ENCODE measurements at regions not wholly inside any gene's neighbourhood (a gene's known extent, or its start where the extent isn't known, plus 50 kb on each side); places are given as distances from the start of the nearest gene placed in this dataset.

DNA sequence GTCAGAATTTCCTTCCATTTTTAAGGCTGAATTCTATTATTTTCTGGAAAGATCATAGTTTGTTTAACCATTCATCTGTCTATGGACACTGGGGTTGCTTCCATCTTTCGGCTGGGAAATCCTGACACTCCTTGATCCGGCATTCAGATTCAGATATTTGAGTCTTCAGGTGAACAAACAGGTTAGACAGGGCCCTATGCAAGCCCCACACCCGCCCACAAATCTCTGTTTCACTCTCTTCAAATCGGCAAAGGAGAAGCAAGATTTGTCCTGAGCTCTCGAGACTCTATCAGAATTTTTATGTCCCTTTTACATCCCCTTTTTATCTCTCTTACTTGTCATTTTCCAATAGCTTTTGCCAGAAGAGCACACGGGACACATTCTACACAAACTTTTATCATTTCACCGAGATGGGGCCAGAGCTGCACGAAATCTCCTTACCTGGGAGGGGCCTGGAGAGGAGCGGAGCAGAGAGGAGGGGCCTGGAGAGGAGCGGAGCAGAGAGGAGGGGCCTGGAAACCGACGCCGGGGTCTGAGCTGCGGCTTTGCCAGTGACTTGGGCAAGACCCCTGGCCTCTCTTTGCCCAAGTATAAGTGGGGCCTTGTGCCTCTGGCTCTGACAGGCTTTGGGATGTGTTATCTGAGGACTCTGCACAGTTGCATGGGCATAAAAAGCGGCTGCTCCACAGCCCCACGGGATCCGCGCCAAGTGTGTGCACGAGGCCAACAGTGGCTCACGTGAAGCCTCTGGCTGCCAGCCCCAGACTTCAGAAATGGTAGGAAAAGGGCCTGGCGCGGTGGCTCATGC, 54.3 kb upstream of the RBFOX3 start:
- H3K36me3 ChIP-seq (replicated peaks in 1 of 2; ENCODE audit: control insufficient read depth in 1 of 2, insufficient read depth in 2 of 2, low read length in 2 of 2), result no peaks in the 10 kb centered on the region
- in situ Hi-C loops (cut with HindIII; ENCODE audit: extremely low pct_ligation_motif_present, low pct_unique_long_range_greater_than_20kb), result no loop called here
- H3K79me2 ChIP-seq (ENCODE audit: insufficient read depth, low read length), result no peaks in the 10 kb centered on the region
- no peaks in the 10 kb centered on the region for H3K9me3 ChIP-seq (ENCODE audit: low read length)
- no peak overlapping the region for H2AFZ ChIP-seq (ENCODE audit: low read length)
- peaks cover 6 to 56% of the 10 kb centered on the region in 2 experiments; a peak in 3 of 5 replicates for H3K27me3 ChIP-seq (ENCODE audit: control insufficient read depth in 1 of 2, insufficient read depth in 2 of 2, low read length in 2 of 2)
- WGBS (ENCODE audit: low lambda C conversion rate), result 17% methylated on average over 16 of the region's 22 CpGs
- no peaks in the 10 kb centered on the region for H3K4me1 ChIP-seq (ENCODE audit: insufficient read depth, low read length)
- H3K9ac ChIP-seq (ENCODE audit: insufficient read depth, low read depth, low read length), result no peak overlapping the region
- no peak for DNase-seq (ENCODE audit: low spot score)
- BruUV-seq (replicated peaks), result no TSS peak
- intact Hi-C loops (cut with micrococcal nuclease; ENCODE audit: unreplicated experiment), result no loop called here
- CTCF ChIA-PET (ENCODE audit: low intra/inter-chr PET ratio, low total read pairs), result no interaction called here
- FAIRE-seq, result no peak
- H4K20me1 ChIP-seq (ENCODE audit: insufficient read depth, low read length), result no peaks in the 10 kb centered on the region
- ATAC-seq, result no peak
- POLR2A ChIA-PET, result no interaction called here
- no peak overlapping the region for H3K27ac ChIP-seq (ENCODE audit: extremely low read length, insufficient read depth, low read length)
- H3K4me2 ChIP-seq (ENCODE audit: low read depth, low read length), result no peak overlapping the region
- H3K4me3 ChIP-seq (replicated peaks in 1 of 3; ENCODE audit: insufficient read depth in 1 of 3, low read depth in 2 of 3, low read length in 3 of 3), result no peak overlapping the region
- no peak for TF ChIP-seq HNRNPUL1 (IDR thresholded peaks at IDR 0.05; ENCODE audit: low read depth, low read length)
- no peak for TF ChIP-seq ZNF614 (CRISPR knock-in tag; IDR thresholded peaks at IDR 0.05; ENCODE audit: borderline replicate concordance)
- TF ChIP-seq, protein P1, sequence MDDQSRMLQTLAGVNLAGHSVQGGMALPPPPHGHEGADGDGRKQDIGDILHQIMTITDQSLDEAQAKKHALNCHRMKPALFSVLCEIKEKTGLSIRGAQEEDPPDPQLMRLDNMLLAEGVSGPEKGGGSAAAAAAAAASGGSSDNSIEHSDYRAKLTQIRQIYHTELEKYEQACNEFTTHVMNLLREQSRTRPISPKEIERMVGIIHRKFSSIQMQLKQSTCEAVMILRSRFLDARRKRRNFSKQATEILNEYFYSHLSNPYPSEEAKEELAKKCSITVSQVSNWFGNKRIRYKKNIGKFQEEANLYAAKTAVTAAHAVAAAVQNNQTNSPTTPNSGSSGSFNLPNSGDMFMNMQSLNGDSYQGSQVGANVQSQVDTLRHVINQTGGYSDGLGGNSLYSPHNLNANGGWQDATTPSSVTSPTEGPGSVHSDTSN (CRISPR knock-in tag; IDR thresholded peaks at IDR 0.05; ENCODE audit: borderline replicate concordance), result no peak
- TF ChIP-seq BRD4 (CRISPR knock-in tag; IDR thresholded peaks at IDR 0.05), result no peak
- TF ChIP-seq, protein P2, sequence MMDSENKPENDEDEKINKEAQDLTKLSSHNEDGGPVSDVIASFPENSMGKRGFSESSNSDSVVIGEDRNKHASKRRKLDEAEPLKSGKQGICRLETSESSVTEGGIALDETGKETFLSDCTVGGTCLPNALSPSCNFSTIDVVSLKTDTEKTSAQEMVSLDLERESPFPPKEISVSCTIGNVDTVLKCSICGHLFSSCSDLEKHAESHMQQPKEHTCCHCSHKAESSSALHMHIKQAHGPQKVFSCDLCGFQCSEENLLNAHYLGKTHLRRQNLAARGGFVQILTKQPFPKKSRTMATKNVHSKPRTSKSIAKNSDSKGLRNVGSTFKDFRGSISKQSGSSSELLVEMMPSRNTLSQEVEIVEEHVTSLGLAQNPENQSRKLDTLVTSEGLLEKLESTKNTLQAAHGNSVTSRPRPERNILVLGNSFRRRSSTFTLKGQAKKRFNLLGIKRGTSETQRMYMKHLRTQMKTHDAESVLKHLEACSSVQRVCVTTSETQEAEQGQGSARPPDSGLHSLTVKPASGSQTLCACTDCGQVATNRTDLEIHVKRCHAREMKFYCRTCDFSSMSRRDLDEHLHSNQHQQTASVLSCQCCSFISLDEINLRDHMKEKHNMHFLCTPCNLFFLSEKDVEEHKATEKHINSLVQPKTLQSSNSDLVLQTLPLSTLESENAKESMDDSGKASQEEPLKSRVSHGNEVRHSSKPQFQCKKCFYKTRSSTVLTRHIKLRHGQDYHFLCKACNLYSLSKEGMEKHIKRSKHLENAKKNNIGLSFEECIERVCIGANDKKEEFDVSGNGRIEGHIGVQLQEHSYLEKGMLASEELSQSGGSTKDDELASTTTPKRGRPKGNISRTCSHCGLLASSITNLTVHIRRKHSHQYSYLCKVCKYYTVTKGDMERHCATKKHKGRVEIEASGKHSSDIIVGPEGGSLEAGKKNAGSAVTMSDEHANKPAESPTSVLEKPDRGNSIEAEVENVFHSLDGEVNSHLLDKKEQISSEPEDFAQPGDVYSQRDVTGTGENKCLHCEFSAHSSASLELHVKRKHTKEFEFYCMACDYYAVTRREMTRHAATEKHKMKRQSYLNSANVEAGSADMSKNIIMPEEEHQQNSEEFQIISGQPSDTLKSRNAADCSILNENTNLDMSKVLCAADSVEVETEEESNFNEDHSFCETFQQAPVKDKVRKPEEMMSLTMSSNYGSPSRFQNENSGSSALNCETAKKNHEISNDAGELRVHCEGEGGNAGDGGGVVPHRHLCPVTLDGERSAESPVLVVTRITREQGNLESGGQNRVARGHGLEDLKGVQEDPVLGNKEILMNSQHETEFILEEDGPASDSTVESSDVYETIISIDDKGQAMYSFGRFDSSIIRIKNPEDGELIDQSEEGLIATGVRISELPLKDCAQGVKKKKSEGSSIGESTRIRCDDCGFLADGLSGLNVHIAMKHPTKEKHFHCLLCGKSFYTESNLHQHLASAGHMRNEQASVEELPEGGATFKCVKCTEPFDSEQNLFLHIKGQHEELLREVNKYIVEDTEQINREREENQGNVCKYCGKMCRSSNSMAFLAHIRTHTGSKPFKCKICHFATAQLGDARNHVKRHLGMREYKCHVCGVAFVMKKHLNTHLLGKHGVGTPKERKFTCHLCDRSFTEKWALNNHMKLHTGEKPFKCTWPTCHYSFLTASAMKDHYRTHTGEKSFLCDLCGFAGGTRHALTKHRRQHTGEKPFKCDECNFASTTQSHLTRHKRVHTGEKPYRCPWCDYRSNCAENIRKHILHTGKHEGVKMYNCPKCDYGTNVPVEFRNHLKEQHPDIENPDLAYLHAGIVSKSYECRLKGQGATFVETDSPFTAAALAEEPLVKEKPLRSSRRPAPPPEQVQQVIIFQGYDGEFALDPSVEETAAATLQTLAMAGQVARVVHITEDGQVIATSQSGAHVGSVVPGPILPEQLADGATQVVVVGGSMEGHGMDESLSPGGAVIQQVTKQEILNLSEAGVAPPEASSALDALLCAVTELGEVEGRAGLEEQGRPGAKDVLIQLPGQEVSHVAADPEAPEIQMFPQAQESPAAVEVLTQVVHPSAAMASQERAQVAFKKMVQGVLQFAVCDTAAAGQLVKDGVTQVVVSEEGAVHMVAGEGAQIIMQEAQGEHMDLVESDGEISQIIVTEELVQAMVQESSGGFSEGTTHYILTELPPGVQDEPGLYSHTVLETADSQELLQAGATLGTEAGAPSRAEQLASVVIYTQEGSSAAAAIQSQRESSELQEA (CRISPR knock-in tag; IDR thresholded peaks at IDR 0.05; ENCODE audit: not compliant biosample characterization), result no peak
- TF ChIP-seq PITX1 (CRISPR knock-in tag; IDR thresholded peaks at IDR 0.05), result no peak
- no peak for TF ChIP-seq SIN3B (IDR thresholded peaks at IDR 0.05; ENCODE audit: low read length)
- TF ChIP-seq SRSF9 (IDR thresholded peaks at IDR 0.05; ENCODE audit: borderline replicate concordance, insufficient read depth, low read depth, low read length, poor library complexity, severe bottlenecking), result no peak
- no peak for TF ChIP-seq SP2 (CRISPR knock-in tag; IDR thresholded peaks at IDR 0.05)
- TF ChIP-seq, protein P3, sequence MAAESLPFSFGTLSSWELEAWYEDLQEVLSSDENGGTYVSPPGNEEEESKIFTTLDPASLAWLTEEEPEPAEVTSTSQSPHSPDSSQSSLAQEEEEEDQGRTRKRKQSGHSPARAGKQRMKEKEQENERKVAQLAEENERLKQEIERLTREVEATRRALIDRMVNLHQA (CRISPR knock-in tag; IDR thresholded peaks at IDR 0.05), result no peak
- TF ChIP-seq HOXA5 (CRISPR knock-in tag; IDR thresholded peaks at IDR 0.05), result no peak
- TF ChIP-seq, protein P4, sequence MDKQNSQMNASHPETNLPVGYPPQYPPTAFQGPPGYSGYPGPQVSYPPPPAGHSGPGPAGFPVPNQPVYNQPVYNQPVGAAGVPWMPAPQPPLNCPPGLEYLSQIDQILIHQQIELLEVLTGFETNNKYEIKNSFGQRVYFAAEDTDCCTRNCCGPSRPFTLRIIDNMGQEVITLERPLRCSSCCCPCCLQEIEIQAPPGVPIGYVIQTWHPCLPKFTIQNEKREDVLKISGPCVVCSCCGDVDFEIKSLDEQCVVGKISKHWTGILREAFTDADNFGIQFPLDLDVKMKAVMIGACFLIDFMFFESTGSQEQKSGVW (CRISPR knock-in tag; IDR thresholded peaks at IDR 0.05; ENCODE audit: borderline replicate concordance), result no peak
- no peak for TF ChIP-seq ZNF124 (CRISPR knock-in tag; IDR thresholded peaks at IDR 0.05)
- no peak for TF ChIP-seq ZBTB8A (CRISPR knock-in tag; IDR thresholded peaks at IDR 0.05; ENCODE audit: borderline replicate concordance, low read depth)
